WTC11 (cell line): ENCODE measurements at regions not wholly inside any gene's neighbourhood (a gene's known extent, or its start where the extent isn't known, plus 50 kb on each side); places are given as distances from the start of the nearest gene placed in this dataset.

ENCODE experiments used
- ATAC-seq: fragments of 200-7000 bp; cut with Tn5 transposase; 2 replicates; pipeline ENCODE4 v1.10.0; 2021; ENCODE audit warnings: mild to moderate bottlenecking, moderate library complexity
- CTCF ChIA-PET: fragments of 300-600 bp; sonication (Branson Sonifier 250); formaldehyde crosslinking; loops from one replicate; lab custom pipeline; 2021; ENCODE audit warnings: antibody characterized with exemption; lab: Charles Lee
- POLR2A ChIA-PET: fragments of 350-600 bp; sonication (Branson Sonifier 250); formaldehyde crosslinking; loops from one replicate; lab custom pipeline; 2021; ENCODE audit warnings: antibody characterized with exemption; lab: Charles Lee
- DNase-seq: peaks from one replicate; pipeline ENCODE4 v3.0.0; 2021; ENCODE audit warnings: low spot score
- H3K27ac Mint-ChIP-seq: 2 replicates; pipeline ENCODE4 v1.8.0; 2021; ENCODE audit warnings: mixed read lengths
- H3K27me3 Mint-ChIP-seq: 2 replicates; pipeline ENCODE4 v1.8.0; 2021; ENCODE audit warnings: low read depth, mild to moderate bottlenecking, moderate library complexity, mixed read lengths
- H3K36me3 Mint-ChIP-seq: 2 replicates; pipeline ENCODE4 v1.8.0; 2021; ENCODE audit warnings: mixed read lengths
- H3K4me1 Mint-ChIP-seq: 2 replicates; pipeline ENCODE4 v1.8.0; 2022; ENCODE audit warnings: mixed read lengths
- H3K4me3 Mint-ChIP-seq: 2 replicates; pipeline ENCODE4 v1.8.0; 2021; ENCODE audit warnings: mild to moderate bottlenecking, moderate library complexity, mixed read lengths
- H3K9me3 Mint-ChIP-seq: 2 replicates; pipeline ENCODE4 v1.8.0; 2021; ENCODE audit warnings: mixed read lengths
- CREM ChIP-seq: sonication (generic); formaldehyde crosslinking; IDR thresholded peaks from 2 replicates; pipeline ENCODE4 v1.8.1; 2022; ENCODE audit warnings: mild to moderate bottlenecking, missing genetic modification reagents, moderate library complexity
- E2F1 ChIP-seq: sonication (generic); formaldehyde crosslinking; IDR thresholded peaks from 2 replicates; pipeline ENCODE4 v1.8.0; 2022; ENCODE audit warnings: mild to moderate bottlenecking, missing genetic modification reagents
- E2F5 ChIP-seq: sonication (generic); formaldehyde crosslinking; IDR thresholded peaks from 2 replicates; pipeline ENCODE4 v1.8.1; 2022; ENCODE audit warnings: mild to moderate bottlenecking, moderate library complexity, missing genetic modification reagents
- FOXP1 ChIP-seq: sonication (generic); formaldehyde crosslinking; IDR thresholded peaks from 2 replicates; pipeline ENCODE4 v1.8.0; 2022; ENCODE audit warnings: missing genetic modification reagents, mild to moderate bottlenecking, moderate library complexity, borderline replicate concordance
- GTF2I ChIP-seq: fragments of 250-450 bp; sonication (Bioruptor Pico); conservative IDR thresholded peaks from 2 replicates; pipeline ENCODE4 v1.4.0; 2021; ENCODE audit warnings: mild to moderate bottlenecking
- HMGXB4 ChIP-seq: sonication (generic); formaldehyde crosslinking; IDR thresholded peaks from 2 replicates; pipeline ENCODE4 v1.8.1; 2023; ENCODE audit warnings: mild to moderate bottlenecking, moderate library complexity, missing genetic modification reagents
- KAT7 ChIP-seq: sonication (generic); formaldehyde crosslinking; IDR thresholded peaks from 2 replicates; pipeline ENCODE4 v1.8.1; 2023; ENCODE audit warnings: missing genetic modification reagents, mild to moderate bottlenecking, borderline replicate concordance
- NFE2L1 ChIP-seq: sonication (generic); formaldehyde crosslinking; IDR thresholded peaks from 2 replicates; pipeline ENCODE4 v1.8.1; 2023; ENCODE audit warnings: missing genetic modification reagents
- NR2C2 ChIP-seq: sonication (generic); formaldehyde crosslinking; IDR thresholded peaks from 2 replicates; pipeline ENCODE4 v1.8.0; 2022; ENCODE audit warnings: mild to moderate bottlenecking, missing genetic modification reagents
- SMAD3 ChIP-seq: sonication (generic); formaldehyde crosslinking; IDR thresholded peaks from 2 replicates; pipeline ENCODE4 v1.8.0; 2022; ENCODE audit warnings: missing genetic modification reagents, mild to moderate bottlenecking, borderline replicate concordance
- SOX15 ChIP-seq: fragments of 250-450 bp; sonication (Bioruptor Pico); IDR thresholded peaks from 2 replicates; pipeline ENCODE4 v1.9.0; 2021; ENCODE audit warnings: mild to moderate bottlenecking
- TEAD4 ChIP-seq: sonication (generic); formaldehyde crosslinking; IDR thresholded peaks from 2 replicates; pipeline ENCODE4 v1.8.0; 2022; ENCODE audit warnings: mild to moderate bottlenecking, missing genetic modification reagents
- ZNF121 ChIP-seq: sonication (generic); formaldehyde crosslinking; IDR thresholded peaks from 2 replicates; pipeline ENCODE4 v1.8.0; 2023; ENCODE audit warnings: missing genetic modification reagents
- ZNF317 ChIP-seq: sonication (generic); formaldehyde crosslinking; IDR thresholded peaks from 2 replicates; pipeline ENCODE4 v1.8.1; 2023; ENCODE audit warnings: low read depth, mild to moderate bottlenecking, moderate library complexity, missing genetic modification reagents, borderline replicate concordance
- TF ChIP-seq, protein P1 (sequence below): sonication (generic); formaldehyde crosslinking; IDR thresholded peaks from 2 replicates; pipeline ENCODE4 v1.8.0; 2023; ENCODE audit warnings: missing genetic modification reagents, mild to moderate bottlenecking, borderline replicate concordance
- TF ChIP-seq, protein P2 (sequence below): sonication (generic); formaldehyde crosslinking; IDR thresholded peaks from 2 replicates; pipeline ENCODE4 v1.8.1; 2023; ENCODE audit warnings: mild to moderate bottlenecking, missing genetic modification reagents
- TF ChIP-seq, protein P3 (sequence below): sonication (generic); formaldehyde crosslinking; IDR thresholded peaks from 2 replicates; pipeline ENCODE4 v1.8.0; 2023; ENCODE audit warnings: mild to moderate bottlenecking, missing genetic modification reagents
- TF ChIP-seq, protein P4 (sequence below): fragments of 250-450 bp; sonication (Bioruptor Pico); IDR thresholded peaks from 2 replicates; pipeline ENCODE4 v1.9.0; 2021; ENCODE audit warnings: mild to moderate bottlenecking

GRCh38 chr9:1210954-1211353, 160.8 kb downstream of the DMRT2 start (continued):
- TF ChIP-seq, protein P1, sequence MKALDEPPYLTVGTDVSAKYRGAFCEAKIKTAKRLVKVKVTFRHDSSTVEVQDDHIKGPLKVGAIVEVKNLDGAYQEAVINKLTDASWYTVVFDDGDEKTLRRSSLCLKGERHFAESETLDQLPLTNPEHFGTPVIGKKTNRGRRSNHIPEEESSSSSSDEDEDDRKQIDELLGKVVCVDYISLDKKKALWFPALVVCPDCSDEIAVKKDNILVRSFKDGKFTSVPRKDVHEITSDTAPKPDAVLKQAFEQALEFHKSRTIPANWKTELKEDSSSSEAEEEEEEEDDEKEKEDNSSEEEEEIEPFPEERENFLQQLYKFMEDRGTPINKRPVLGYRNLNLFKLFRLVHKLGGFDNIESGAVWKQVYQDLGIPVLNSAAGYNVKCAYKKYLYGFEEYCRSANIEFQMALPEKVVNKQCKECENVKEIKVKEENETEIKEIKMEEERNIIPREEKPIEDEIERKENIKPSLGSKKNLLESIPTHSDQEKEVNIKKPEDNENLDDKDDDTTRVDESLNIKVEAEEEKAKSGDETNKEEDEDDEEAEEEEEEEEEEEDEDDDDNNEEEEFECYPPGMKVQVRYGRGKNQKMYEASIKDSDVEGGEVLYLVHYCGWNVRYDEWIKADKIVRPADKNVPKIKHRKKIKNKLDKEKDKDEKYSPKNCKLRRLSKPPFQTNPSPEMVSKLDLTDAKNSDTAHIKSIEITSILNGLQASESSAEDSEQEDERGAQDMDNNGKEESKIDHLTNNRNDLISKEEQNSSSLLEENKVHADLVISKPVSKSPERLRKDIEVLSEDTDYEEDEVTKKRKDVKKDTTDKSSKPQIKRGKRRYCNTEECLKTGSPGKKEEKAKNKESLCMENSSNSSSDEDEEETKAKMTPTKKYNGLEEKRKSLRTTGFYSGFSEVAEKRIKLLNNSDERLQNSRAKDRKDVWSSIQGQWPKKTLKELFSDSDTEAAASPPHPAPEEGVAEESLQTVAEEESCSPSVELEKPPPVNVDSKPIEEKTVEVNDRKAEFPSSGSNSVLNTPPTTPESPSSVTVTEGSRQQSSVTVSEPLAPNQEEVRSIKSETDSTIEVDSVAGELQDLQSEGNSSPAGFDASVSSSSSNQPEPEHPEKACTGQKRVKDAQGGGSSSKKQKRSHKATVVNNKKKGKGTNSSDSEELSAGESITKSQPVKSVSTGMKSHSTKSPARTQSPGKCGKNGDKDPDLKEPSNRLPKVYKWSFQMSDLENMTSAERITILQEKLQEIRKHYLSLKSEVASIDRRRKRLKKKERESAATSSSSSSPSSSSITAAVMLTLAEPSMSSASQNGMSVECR, result no peak
- TF ChIP-seq, protein P2, sequence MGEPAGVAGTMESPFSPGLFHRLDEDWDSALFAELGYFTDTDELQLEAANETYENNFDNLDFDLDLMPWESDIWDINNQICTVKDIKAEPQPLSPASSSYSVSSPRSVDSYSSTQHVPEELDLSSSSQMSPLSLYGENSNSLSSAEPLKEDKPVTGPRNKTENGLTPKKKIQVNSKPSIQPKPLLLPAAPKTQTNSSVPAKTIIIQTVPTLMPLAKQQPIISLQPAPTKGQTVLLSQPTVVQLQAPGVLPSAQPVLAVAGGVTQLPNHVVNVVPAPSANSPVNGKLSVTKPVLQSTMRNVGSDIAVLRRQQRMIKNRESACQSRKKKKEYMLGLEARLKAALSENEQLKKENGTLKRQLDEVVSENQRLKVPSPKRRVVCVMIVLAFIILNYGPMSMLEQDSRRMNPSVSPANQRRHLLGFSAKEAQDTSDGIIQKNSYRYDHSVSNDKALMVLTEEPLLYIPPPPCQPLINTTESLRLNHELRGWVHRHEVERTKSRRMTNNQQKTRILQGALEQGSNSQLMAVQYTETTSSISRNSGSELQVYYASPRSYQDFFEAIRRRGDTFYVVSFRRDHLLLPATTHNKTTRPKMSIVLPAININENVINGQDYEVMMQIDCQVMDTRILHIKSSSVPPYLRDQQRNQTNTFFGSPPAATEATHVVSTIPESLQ, result no peak
- TF ChIP-seq ZNF121 (CRISPR knock-in tag) (no peak), NR2C2 (no peak), FOXP1 (no peak), NFE2L1 (CRISPR knock-in tag) (no peak)

DNA sequence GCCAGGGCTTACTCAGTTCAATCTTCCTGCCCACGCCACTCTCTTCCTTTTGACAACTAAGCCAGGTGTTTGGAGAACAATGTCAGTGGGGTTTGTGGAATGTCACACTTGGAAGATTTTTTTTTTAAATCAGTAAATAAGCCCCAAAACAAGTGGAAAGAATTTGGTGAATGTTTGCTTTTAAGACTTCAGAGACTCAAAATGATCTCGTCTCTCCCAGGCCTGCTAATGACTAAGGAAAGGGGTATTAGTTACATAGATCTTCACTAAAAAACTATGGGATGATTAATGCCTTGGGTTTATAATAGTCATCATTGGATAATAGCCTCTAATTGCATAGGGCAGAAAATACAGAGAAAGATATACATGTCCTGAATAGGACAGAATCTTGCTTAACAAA, 166.4 kb downstream of the DMRT2 start:
- Mint-ChIP-seq H3K27me3 (no peaks in the 10 kb centered on the region), H3K4me1 (peaks cover 7% of the 10 kb centered on the region), H3K36me3 (no peaks in the 10 kb centered on the region), H3K27ac (no peak overlapping the region), H3K9me3 (no peaks in the 10 kb centered on the region), H3K4me3 (no peak overlapping the region)
- POLR2A ChIA-PET, result no interaction called here
- TF ChIP-seq ZNF317, result no peak
- TF ChIP-seq CREM (CRISPR knock-in tag), result no peak
- TF ChIP-seq KAT7, result no peak
- no peak for TF ChIP-seq TEAD4 (CRISPR knock-in tag)
- TF ChIP-seq E2F1 (CRISPR knock-in tag), result no peak
- TF ChIP-seq SMAD3 (CRISPR knock-in tag), result no peak
- no peak for TF ChIP-seq GTF2I (CRISPR knock-in tag)
- TF ChIP-seq HMGXB4 (CRISPR knock-in tag), result no peak
- TF ChIP-seq E2F5 (CRISPR knock-in tag), result no peak
- TF ChIP-seq SOX15, result no peak
- TF ChIP-seq, protein P3, sequence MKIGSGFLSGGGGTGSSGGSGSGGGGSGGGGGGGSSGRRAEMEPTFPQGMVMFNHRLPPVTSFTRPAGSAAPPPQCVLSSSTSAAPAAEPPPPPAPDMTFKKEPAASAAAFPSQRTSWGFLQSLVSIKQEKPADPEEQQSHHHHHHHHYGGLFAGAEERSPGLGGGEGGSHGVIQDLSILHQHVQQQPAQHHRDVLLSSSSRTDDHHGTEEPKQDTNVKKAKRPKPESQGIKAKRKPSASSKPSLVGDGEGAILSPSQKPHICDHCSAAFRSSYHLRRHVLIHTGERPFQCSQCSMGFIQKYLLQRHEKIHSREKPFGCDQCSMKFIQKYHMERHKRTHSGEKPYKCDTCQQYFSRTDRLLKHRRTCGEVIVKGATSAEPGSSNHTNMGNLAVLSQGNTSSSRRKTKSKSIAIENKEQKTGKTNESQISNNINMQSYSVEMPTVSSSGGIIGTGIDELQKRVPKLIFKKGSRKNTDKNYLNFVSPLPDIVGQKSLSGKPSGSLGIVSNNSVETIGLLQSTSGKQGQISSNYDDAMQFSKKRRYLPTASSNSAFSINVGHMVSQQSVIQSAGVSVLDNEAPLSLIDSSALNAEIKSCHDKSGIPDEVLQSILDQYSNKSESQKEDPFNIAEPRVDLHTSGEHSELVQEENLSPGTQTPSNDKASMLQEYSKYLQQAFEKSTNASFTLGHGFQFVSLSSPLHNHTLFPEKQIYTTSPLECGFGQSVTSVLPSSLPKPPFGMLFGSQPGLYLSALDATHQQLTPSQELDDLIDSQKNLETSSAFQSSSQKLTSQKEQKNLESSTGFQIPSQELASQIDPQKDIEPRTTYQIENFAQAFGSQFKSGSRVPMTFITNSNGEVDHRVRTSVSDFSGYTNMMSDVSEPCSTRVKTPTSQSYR (CRISPR knock-in tag), result no peak
- TF ChIP-seq, protein P4, sequence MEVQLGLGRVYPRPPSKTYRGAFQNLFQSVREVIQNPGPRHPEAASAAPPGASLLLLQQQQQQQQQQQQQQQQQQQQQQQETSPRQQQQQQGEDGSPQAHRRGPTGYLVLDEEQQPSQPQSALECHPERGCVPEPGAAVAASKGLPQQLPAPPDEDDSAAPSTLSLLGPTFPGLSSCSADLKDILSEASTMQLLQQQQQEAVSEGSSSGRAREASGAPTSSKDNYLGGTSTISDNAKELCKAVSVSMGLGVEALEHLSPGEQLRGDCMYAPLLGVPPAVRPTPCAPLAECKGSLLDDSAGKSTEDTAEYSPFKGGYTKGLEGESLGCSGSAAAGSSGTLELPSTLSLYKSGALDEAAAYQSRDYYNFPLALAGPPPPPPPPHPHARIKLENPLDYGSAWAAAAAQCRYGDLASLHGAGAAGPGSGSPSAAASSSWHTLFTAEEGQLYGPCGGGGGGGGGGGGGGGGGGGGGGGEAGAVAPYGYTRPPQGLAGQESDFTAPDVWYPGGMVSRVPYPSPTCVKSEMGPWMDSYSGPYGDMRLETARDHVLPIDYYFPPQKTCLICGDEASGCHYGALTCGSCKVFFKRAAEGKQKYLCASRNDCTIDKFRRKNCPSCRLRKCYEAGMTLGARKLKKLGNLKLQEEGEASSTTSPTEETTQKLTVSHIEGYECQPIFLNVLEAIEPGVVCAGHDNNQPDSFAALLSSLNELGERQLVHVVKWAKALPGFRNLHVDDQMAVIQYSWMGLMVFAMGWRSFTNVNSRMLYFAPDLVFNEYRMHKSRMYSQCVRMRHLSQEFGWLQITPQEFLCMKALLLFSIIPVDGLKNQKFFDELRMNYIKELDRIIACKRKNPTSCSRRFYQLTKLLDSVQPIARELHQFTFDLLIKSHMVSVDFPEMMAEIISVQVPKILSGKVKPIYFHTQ (CRISPR knock-in tag), result no peak
- CTCF ChIA-PET, result no interaction called here
- ATAC-seq (no peak), DNase-seq (no peak)
